ENCODE measurements at regions not wholly inside any gene's neighbourhood (a gene's known extent, or its start where the extent isn't known, plus 50 kb on each side); places are given as distances from the start of the nearest gene placed in this dataset.

GRCh38 chr4:154076921-154077320, 288.0 kb upstream of the SFRP2 start:
- no peak for DNase-seq
- Mint-ChIP-seq H3K4me1 (no peaks in the 10 kb centered on the region), H3K27ac (no peak overlapping the region), H3K4me3 (no peak overlapping the region), H3K9me3 (peaks cover 0 to 3% (median 0%) of the 10 kb centered on the region in 6 donors), H3K36me3 (peaks cover 0 to 3% (median 0%) of the 10 kb centered on the region in 3 donors), H3K27me3 (ENCODE audit: low read depth in 3 of 3) (peaks cover 0 to 2% (median 0%) of the 10 kb centered on the region in 3 donors)

- peaks cover 0 to 3% (median 0%) of the 10 kb centered on the region in 6 donors for H3K9me3 Mint-ChIP-seq
- H3K4me1 Mint-ChIP-seq = no peaks in the 10 kb centered on the region
- peaks cover 0 to 3% (median 0%) of the 10 kb centered on the region in 3 donors for H3K36me3 Mint-ChIP-seq
- no peak for DNase-seq
- H3K27me3 Mint-ChIP-seq (ENCODE audit: low read depth in 3 of 3) = peaks cover 0 to 2% (median 0%) of the 10 kb centered on the region in 3 donors
- no peak overlapping the region for H3K27ac Mint-ChIP-seq
- no peak overlapping the region for H3K4me3 Mint-ChIP-seq
Observed at GRCh38 chr4:154073107-154073822, 284.4 kb upstream of the SFRP2 start.

- no peaks in the 10 kb centered on the region for H3K4me1 Mint-ChIP-seq
- no peak for DNase-seq
- H3K27me3 Mint-ChIP-seq (ENCODE audit: low read depth in 3 of 3) = peaks cover 0 to 4% (median 0%) of the 10 kb centered on the region in 3 donors
- H3K36me3 Mint-ChIP-seq = peaks cover 0 to 1% (median 0%) of the 10 kb centered on the region in 3 donors
- H3K9me3 Mint-ChIP-seq = peaks cover 2 to 23% (median 10%) of the 10 kb centered on the region in 6 donors
- H3K27ac Mint-ChIP-seq = no peak overlapping the region
- H3K4me3 Mint-ChIP-seq = no peak overlapping the region
Observed at GRCh38 chr4:154067786-154068185, 278.9 kb upstream of the SFRP2 start.

- Mint-ChIP-seq H3K27me3 (ENCODE audit: low read depth in 3 of 3) (peaks cover 0 to 3% (median 0%) of the 10 kb centered on the region in 3 donors), H3K4me1 (no peaks in the 10 kb centered on the region), H3K27ac (no peak overlapping the region), H3K36me3 (no peaks in the 10 kb centered on the region), H3K4me3 (no peak overlapping the region), H3K9me3 (peaks cover 0 to 23% (median 9%) of the 10 kb centered on the region in 6 donors)
- DNase-seq = no peak
Observed at GRCh38 chr4:154065368-154065767, 276.5 kb upstream of the SFRP2 start.

- H3K36me3 Mint-ChIP-seq = no peaks in the 10 kb centered on the region
- DNase-seq = no peak
- no peak overlapping the region for H3K27ac Mint-ChIP-seq
- H3K4me1 Mint-ChIP-seq = no peaks in the 10 kb centered on the region
- peaks cover 0 to 3% (median 0%) of the 10 kb centered on the region in 3 donors for H3K27me3 Mint-ChIP-seq (ENCODE audit: low read depth in 3 of 3)
- no peak overlapping the region for H3K4me3 Mint-ChIP-seq
- H3K9me3 Mint-ChIP-seq = peaks cover 0 to 23% (median 9%) of the 10 kb centered on the region in 6 donors
Observed at GRCh38 chr4:154064244-154064643, 275.4 kb upstream of the SFRP2 start.

GRCh38 chr4:154049457-154050181, 260.7 kb upstream of the SFRP2 start:
- Mint-ChIP-seq H3K36me3 (peaks cover 0 to 5% (median 0%) of the 10 kb centered on the region in 3 donors), H3K27me3 (ENCODE audit: low read depth in 3 of 3) (peaks cover 0 to 2% (median 0%) of the 10 kb centered on the region in 3 donors), H3K9me3 (peaks cover 9 to 24% (median 12%) of the 10 kb centered on the region in 6 donors), H3K27ac (no peak overlapping the region), H3K4me1 (no peaks in the 10 kb centered on the region), H3K4me3 (no peak overlapping the region)
- DNase-seq = no peak

GRCh38 chr4:154047733-154048132, 258.9 kb upstream of the SFRP2 start:
- peaks cover 0 to 10% (median 3%) of the 10 kb centered on the region in 6 donors for H3K9me3 Mint-ChIP-seq

GRCh38 chr4:154044742-154045485, 256.0 kb upstream of the SFRP2 start:
- no peak overlapping the region for H3K4me3 Mint-ChIP-seq
- peaks cover 0 to 6% (median 0%) of the 10 kb centered on the region in 6 donors for H3K9me3 Mint-ChIP-seq
- H3K27ac Mint-ChIP-seq = no peak overlapping the region
- H3K4me1 Mint-ChIP-seq = no peaks in the 10 kb centered on the region
- peaks cover 0 to 1% (median 0%) of the 10 kb centered on the region in 3 donors for H3K27me3 Mint-ChIP-seq (ENCODE audit: low read depth in 3 of 3)
- no peaks in the 10 kb centered on the region for H3K36me3 Mint-ChIP-seq
- no peak for DNase-seq

More at GRCh38 chr4:154047733-154048132, 258.9 kb upstream of the SFRP2 start:
- no peak for DNase-seq
- peaks cover 0 to 2% (median 0%) of the 10 kb centered on the region in 3 donors for H3K27me3 Mint-ChIP-seq (ENCODE audit: low read depth in 3 of 3)
- no peak overlapping the region for H3K4me3 Mint-ChIP-seq
- H3K27ac Mint-ChIP-seq = no peak overlapping the region
- no peaks in the 10 kb centered on the region for H3K36me3 Mint-ChIP-seq
- H3K4me1 Mint-ChIP-seq = no peaks in the 10 kb centered on the region

- H3K4me1 Mint-ChIP-seq = no peaks in the 10 kb centered on the region
- no peak overlapping the region for H3K27ac Mint-ChIP-seq
- no peak for DNase-seq
- no peaks in the 10 kb centered on the region for H3K27me3 Mint-ChIP-seq (ENCODE audit: low read depth in 3 of 3)
- no peaks in the 10 kb centered on the region for H3K36me3 Mint-ChIP-seq
- H3K9me3 Mint-ChIP-seq = peaks cover 0 to 6% (median 0%) of the 10 kb centered on the region in 6 donors
- H3K4me3 Mint-ChIP-seq = no peak overlapping the region
Observed at GRCh38 chr4:154044108-154044531, 255.2 kb upstream of the SFRP2 start.

- Mint-ChIP-seq H3K27me3 (ENCODE audit: low read depth in 3 of 3) (no peaks in the 10 kb centered on the region), H3K36me3 (no peaks in the 10 kb centered on the region), H3K4me1 (no peaks in the 10 kb centered on the region), H3K4me3 (no peak overlapping the region), H3K9me3 (peaks cover 0 to 3% (median 0%) of the 10 kb centered on the region in 6 donors), H3K27ac (no peak overlapping the region)
- no peak for DNase-seq
Observed at GRCh38 chr4:154041640-154042039, 252.8 kb upstream of the SFRP2 start.

- H3K27ac Mint-ChIP-seq = no peak overlapping the region
- peaks cover 0 to 2% (median 0%) of the 10 kb centered on the region in 3 donors for H3K27me3 Mint-ChIP-seq (ENCODE audit: low read depth in 3 of 3)
- H3K36me3 Mint-ChIP-seq = no peaks in the 10 kb centered on the region
- peaks cover 0 to 3% (median 0%) of the 10 kb centered on the region in 6 donors for H3K9me3 Mint-ChIP-seq
- H3K4me1 Mint-ChIP-seq = no peaks in the 10 kb centered on the region
- DNase-seq = no peak
- no peak overlapping the region for H3K4me3 Mint-ChIP-seq
Observed at GRCh38 chr4:154039435-154040343, 250.8 kb upstream of the SFRP2 start.

- no peak for DNase-seq
- H3K27me3 Mint-ChIP-seq (ENCODE audit: low read depth in 3 of 3) = peaks cover 0 to 2% (median 0%) of the 10 kb centered on the region in 3 donors
- H3K9me3 Mint-ChIP-seq = peaks cover 0 to 4% (median 0%) of the 10 kb centered on the region in 6 donors
- no peaks in the 10 kb centered on the region for H3K36me3 Mint-ChIP-seq
- no peak overlapping the region for H3K4me3 Mint-ChIP-seq
- no peaks in the 10 kb centered on the region for H3K4me1 Mint-ChIP-seq
- no peak overlapping the region for H3K27ac Mint-ChIP-seq
Observed at GRCh38 chr4:154036856-154037255, 248.0 kb upstream of the SFRP2 start.

- no peaks in the 10 kb centered on the region for H3K4me1 Mint-ChIP-seq
- DNase-seq = no peak
- peaks cover 0 to 2% (median 0%) of the 10 kb centered on the region in 6 donors for H3K9me3 Mint-ChIP-seq
- H3K27me3 Mint-ChIP-seq (ENCODE audit: low read depth in 3 of 3) = peaks cover 0 to 2% (median 0%) of the 10 kb centered on the region in 3 donors
- no peak overlapping the region for H3K27ac Mint-ChIP-seq
- no peaks in the 10 kb centered on the region for H3K36me3 Mint-ChIP-seq
- H3K4me3 Mint-ChIP-seq = no peak overlapping the region
Observed at GRCh38 chr4:154035341-154035740, 246.5 kb upstream of the SFRP2 start.

All from immature natural killer cell (primary cell).